Activated T-cell treated with anti-CD3 and anti-CD28 coated beads, Interleukin-2, amount 50 U/mL, for 24 hours (primary cell): ENCODE measurements at regions not wholly inside any gene's neighbourhood (a gene's known extent, or its start where the extent isn't known, plus 50 kb on each side); places are given as distances from the start of the nearest gene placed in this dataset.

ENCODE experiments used
- DNase-seq: peaks from one replicate; pipeline ENCODE4 v3.0.0-alpha.2; 2020
- H3K27ac Mint-ChIP-seq: 2 replicates; pipeline ENCODE4 v1.8.0; 2020; ENCODE audit warnings: mild to moderate bottlenecking, mixed read lengths
- H3K27me3 Mint-ChIP-seq: 2 replicates; pipeline ENCODE4 v1.8.0; 2020; ENCODE audit warnings: mixed read lengths
- H3K36me3 Mint-ChIP-seq: 2 replicates; pipeline ENCODE4 v1.8.0; 2020; ENCODE audit warnings: low read depth, mixed read lengths
- H3K4me1 Mint-ChIP-seq: 2 replicates; pipeline ENCODE4 v1.8.0; 2020; ENCODE audit warnings: low read depth, mixed read lengths
- H3K4me3 Mint-ChIP-seq: 2 replicates; pipeline ENCODE4 v1.8.0; 2020; ENCODE audit warnings: mild to moderate bottlenecking, moderate library complexity, mixed read lengths
- H3K9me3 Mint-ChIP-seq: 2 replicates; pipeline ENCODE4 v1.8.0; 2020; ENCODE audit warnings: mixed read lengths

DNA sequence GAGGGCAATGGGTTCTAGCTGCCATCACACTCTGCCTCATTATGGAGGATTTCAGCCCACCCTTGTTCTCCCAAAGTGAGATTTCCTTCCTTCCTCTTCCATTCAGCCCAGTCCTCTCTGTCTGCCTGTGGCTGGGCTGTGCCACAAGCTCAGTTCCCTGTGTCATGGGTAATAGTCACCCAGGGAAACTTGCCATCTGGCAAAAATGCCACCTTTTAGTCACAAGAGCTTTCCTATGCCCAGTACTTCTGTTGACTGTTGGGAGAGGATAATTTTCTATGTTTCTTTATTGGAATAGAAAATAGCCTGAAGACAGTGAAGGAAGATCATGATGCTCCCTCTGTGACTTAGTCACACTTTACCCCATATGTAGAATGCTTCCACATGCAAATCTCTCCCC is 71.4 kb downstream of the TLR4 start:
- H3K4me1 Mint-ChIP-seq, result no peaks in the 10 kb centered on the region
- H3K9me3 Mint-ChIP-seq, result no peaks in the 10 kb centered on the region
- H3K27me3 Mint-ChIP-seq, result peaks cover 13% of the 10 kb centered on the region
- no peaks in the 10 kb centered on the region for H3K36me3 Mint-ChIP-seq
- H3K27ac Mint-ChIP-seq, result no peak overlapping the region
- H3K4me3 Mint-ChIP-seq, result no peak overlapping the region
- DNase-seq, result no peak

DNA sequence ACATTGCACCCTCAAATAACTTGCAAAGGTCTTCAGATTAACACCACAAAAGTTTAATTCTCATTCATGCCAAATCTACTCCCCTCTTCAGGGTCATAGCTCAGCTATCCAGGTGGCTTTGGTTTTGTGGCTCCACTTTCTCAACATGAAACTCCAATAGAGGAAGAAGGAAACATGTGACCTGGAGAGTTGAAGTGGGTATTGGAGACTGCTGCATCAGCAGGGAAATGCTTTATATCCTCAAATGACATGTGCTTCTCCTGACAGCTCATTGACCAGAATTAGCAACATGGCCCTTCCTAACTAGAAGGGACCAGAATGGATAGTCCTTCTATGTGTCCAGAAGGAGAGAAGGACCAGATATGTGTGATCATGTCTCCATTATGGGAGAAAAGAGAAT is 73.6 kb downstream of the TLR4 start:
- Mint-ChIP-seq H3K27me3 (peaks cover 2% of the 10 kb centered on the region), H3K36me3 (no peaks in the 10 kb centered on the region), H3K27ac (no peak overlapping the region), H3K4me3 (no peak overlapping the region), H3K4me1 (no peaks in the 10 kb centered on the region), H3K9me3 (no peaks in the 10 kb centered on the region)
- DNase-seq, result no peak

DNA sequence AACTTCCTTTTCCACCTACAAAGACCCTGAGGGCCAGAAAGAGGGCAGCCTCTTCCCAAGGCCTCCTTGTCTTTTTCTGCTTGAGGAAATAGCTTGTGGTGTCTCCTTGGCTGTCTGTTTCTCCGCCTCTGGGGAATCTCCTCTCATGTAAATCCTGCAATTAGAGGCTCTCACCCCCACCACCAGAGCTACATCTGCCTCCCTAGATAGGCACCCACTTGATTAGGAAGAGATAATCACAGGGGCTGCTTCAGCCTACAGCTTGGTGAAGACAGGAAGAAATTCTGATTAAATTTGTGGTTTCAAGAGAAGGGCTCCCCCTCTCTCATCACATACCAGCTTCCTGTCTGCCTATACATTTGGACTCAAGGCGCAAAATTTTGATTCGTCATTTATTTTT is 75.6 kb downstream of the TLR4 start:
- Mint-ChIP-seq H3K27ac (no peak overlapping the region), H3K36me3 (no peaks in the 10 kb centered on the region), H3K4me3 (no peak overlapping the region), H3K9me3 (no peaks in the 10 kb centered on the region), H3K27me3 (peaks cover 2% of the 10 kb centered on the region), H3K4me1 (no peaks in the 10 kb centered on the region)
- DNase-seq, result no peak

DNA sequence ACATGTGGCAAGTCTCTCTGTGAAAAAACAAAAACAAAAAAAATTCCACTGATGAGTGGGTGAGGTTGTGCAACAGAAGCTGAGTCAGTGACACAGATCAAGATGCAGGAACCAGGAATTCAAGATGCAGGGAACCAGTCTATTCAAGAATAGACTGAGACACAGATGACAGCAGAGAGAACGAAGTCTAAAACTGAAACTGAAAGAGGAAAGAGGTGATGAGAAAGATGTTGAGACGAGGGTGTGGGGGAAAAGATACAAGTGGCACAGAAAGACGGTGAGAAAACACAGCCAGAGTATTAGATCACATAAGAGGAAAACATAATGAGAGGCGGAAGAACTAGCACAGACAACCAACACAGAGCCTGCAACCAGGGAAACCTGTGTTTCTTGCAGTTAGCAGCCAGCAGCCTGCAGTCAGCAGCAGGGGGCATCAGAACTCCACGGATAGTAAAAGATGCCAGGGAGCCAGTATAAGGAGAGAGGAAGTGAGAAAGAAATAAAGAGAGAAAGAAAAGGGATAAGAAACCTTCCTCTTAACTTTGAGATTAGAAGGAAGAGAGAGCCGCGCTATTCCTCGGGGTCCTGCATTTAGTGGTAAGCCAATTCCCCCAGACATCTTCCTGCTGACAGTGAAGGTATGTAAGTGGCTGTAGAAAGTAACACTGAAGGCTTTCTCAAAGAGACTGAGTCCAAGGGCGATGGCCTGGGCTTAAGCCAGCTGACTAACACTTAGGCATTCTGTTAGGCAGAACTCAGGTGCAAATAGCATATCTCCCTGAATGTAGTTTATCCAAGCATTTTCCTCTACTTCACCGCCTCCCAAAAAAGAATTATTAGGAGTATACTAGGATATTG is 79.0 kb downstream of the TLR4 start:
- Mint-ChIP-seq H3K4me1 (no peaks in the 10 kb centered on the region), H3K36me3 (no peaks in the 10 kb centered on the region), H3K27ac (no peak overlapping the region), H3K4me3 (no peak overlapping the region), H3K27me3 (no peaks in the 10 kb centered on the region), H3K9me3 (no peaks in the 10 kb centered on the region)
- peak; percentile 44 for DNase-seq

DNA sequence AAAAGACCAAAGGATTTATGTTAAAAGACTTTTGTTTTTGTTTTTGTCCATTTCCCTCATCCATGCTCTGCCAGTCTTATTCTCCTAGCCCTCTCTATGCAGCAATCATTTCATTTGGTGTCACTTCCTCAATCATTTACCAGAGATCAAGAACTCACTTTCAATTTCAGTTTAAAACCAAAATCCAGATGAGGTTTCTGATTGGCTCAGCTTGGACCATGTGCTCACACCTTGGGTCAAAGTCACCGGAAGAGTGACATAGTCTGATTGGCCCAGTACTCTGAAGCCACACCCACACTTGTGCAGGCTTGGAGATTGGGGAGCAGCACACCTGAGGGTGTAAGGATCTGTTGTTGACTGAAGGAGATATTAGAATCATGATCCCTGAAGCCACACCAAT is 79.6 kb downstream of the TLR4 start:
- Mint-ChIP-seq H3K36me3 (no peaks in the 10 kb centered on the region), H3K27me3 (no peaks in the 10 kb centered on the region), H3K27ac (no peak overlapping the region), H3K4me1 (no peaks in the 10 kb centered on the region), H3K4me3 (no peak overlapping the region), H3K9me3 (no peaks in the 10 kb centered on the region)
- DNase-seq, result no peak

DNA sequence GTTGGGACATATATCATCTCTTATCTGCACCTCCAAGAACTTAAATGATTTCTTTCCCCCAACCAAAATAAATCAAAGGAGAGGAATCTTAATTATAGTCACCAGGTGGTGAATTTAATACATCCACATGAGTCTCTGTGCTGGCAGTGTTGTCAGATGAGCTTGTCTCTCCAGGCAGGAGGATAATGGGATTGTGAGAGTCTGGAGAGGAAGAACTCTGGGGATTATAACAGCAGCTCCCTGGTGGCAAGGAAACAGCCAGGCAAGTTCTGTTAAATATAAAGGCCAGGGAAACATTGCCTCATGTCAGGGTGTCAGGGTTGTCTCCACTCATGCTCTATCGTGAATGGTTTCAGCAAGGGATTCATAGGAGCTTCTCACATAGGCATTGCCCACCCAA is 80.8 kb downstream of the TLR4 start:
- H3K9me3 Mint-ChIP-seq, result no peaks in the 10 kb centered on the region
- no peaks in the 10 kb centered on the region for H3K27me3 Mint-ChIP-seq
- DNase-seq, result no peak
- no peak overlapping the region for H3K27ac Mint-ChIP-seq
- no peak overlapping the region for H3K4me3 Mint-ChIP-seq
- no peaks in the 10 kb centered on the region for H3K4me1 Mint-ChIP-seq
- H3K36me3 Mint-ChIP-seq, result no peaks in the 10 kb centered on the region

DNA sequence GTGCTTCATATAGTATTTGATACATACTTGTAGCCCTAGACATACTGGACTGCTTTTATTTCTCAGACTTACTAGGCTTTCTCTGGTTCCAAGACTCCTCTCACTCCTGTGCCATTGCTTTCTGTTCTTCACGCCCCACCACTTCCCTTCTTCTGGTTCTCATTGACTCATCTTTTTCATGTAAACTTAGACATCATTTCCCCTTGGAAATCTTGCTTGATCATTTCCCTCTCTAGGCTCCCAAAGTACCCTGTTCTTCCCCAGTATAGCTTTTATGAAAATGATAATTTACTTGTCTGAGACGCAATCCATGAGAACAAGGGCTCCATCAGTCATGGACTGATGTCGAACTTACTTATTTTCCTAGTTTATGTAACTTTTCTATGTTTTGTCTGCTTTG is 83.5 kb downstream of the TLR4 start:
- H3K27ac Mint-ChIP-seq, result no peak overlapping the region
- H3K9me3 Mint-ChIP-seq, result peaks cover 2% of the 10 kb centered on the region
- H3K36me3 Mint-ChIP-seq, result no peaks in the 10 kb centered on the region
- no peaks in the 10 kb centered on the region for H3K4me1 Mint-ChIP-seq
- H3K4me3 Mint-ChIP-seq, result no peak overlapping the region
- no peak for DNase-seq
- H3K27me3 Mint-ChIP-seq, result no peaks in the 10 kb centered on the region

DNA sequence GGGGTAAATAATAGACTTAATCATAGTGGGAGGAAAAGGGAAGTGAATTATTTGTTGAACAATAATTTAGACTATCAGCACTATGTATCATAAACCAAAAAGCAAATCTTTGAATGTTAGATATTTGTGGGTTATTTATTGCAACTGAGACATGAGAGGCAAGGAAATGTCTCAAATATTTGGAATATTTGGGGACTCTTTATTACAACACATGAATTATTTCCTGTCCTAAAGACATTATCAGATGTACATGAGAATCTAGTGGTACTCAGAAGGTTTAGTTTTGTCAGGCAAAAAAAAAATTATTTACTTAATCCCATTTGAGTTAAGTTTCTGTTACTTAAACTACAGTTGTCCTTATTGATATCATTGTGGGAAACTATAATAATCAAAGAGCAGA is 91.1 kb downstream of the TLR4 start:
- Mint-ChIP-seq H3K9me3 (peaks cover 2% of the 10 kb centered on the region), H3K36me3 (no peaks in the 10 kb centered on the region), H3K4me1 (no peaks in the 10 kb centered on the region), H3K27me3 (peaks cover 6% of the 10 kb centered on the region), H3K4me3 (no peak overlapping the region), H3K27ac (no peak overlapping the region)
- DNase-seq, result no peak

DNA sequence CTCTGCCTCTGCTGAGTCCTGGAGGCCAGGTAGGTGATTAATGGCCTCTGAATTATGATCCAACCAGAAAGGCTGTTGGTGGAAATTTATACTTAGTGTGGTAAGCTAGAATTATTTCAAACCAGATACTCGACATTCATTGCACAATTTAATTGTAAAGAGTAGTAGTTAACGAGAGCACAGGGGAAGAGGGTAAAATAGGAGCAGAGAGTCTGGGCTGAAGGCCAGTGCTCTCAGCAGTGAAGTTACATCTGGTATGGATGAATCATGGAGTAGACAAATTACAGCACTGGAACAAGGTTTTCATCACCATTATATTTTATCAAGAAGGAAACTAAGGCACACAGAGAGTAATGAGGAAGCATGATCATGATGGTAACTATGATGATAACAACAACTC is 92.5 kb downstream of the TLR4 start:
- Mint-ChIP-seq H3K36me3 (no peaks in the 10 kb centered on the region), H3K27me3 (peaks cover 6% of the 10 kb centered on the region), H3K9me3 (no peaks in the 10 kb centered on the region), H3K27ac (no peak overlapping the region), H3K4me1 (no peaks in the 10 kb centered on the region), H3K4me3 (no peak overlapping the region)
- DNase-seq, result no peak

DNA sequence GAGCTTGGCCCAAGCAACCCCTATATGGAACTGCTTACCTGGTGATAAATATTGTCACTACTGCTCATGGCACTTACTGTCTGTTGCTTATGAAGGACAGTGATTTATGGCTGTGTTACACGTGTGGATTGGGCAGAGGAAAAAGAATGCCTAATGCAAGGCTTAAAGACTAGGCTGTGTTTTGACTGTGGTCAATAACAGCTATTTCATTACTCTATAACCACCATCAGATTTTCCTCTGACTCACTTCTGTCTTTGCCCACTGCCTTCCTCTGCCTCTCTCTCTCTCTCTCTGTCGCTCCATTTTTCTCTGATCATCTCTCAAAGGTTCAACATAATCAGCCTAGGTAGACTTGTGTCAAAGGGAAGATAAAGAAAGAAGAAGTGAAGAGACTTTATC is 96.2 kb downstream of the TLR4 start:
- Mint-ChIP-seq H3K4me3 (no peak overlapping the region), H3K27me3 (peaks cover 15% of the 10 kb centered on the region), H3K27ac (no peak overlapping the region), H3K4me1 (no peaks in the 10 kb centered on the region), H3K9me3 (no peaks in the 10 kb centered on the region), H3K36me3 (no peaks in the 10 kb centered on the region)
- no peak for DNase-seq

DNA sequence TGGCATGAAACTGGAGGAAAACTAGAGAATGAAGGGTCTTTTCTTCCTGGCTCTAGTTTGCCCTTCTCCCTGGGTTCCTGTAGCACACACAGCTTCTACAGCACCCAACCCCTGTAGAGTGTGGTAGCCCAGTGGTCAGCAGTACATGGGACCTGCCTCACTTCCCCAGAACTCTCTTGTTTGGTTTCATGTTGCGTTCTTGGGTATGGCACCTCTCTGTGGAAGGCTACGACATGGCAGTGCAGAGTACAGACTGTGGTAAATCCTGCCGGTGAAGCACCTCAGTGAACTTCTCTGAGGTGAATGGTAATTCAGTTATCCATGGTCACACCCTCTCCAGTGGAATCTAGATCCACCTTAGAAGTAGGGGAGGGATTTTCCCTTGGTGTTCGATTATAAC is 105.5 kb downstream of the TLR4 start:
- no peak overlapping the region for H3K27ac Mint-ChIP-seq
- H3K9me3 Mint-ChIP-seq, result no peaks in the 10 kb centered on the region
- peaks cover under 1% of the 10 kb centered on the region for H3K4me1 Mint-ChIP-seq
- H3K27me3 Mint-ChIP-seq, result peaks cover 36% of the 10 kb centered on the region
- H3K36me3 Mint-ChIP-seq, result no peaks in the 10 kb centered on the region
- no peak for DNase-seq
- no peak overlapping the region for H3K4me3 Mint-ChIP-seq

DNA sequence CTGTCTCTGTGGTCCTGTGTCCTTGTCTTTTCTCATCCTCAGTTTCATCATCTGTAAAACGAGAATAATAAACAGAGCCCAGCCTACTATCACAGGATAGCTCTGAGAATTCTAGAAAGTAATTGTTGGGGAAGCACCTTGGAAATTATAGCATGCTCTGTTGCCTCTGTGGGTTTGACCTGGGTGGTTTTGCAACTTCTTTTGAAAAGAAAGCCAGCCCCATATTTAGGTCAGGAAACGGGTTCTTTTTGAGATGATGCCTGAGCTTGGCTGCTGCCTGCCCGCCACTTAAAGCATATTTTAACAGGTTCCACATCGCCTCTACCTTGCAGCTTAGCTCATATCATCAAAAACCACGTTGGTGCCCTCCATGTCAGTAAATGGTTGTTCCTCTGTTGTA is 111.1 kb downstream of the TLR4 start:
- no peak for DNase-seq
- peaks cover 12% of the 10 kb centered on the region for H3K4me1 Mint-ChIP-seq
- H3K27ac Mint-ChIP-seq, result no peak overlapping the region
- H3K27me3 Mint-ChIP-seq, result peaks cover 32% of the 10 kb centered on the region
- no peak overlapping the region for H3K4me3 Mint-ChIP-seq
- no peaks in the 10 kb centered on the region for H3K36me3 Mint-ChIP-seq
- no peaks in the 10 kb centered on the region for H3K9me3 Mint-ChIP-seq

DNA sequence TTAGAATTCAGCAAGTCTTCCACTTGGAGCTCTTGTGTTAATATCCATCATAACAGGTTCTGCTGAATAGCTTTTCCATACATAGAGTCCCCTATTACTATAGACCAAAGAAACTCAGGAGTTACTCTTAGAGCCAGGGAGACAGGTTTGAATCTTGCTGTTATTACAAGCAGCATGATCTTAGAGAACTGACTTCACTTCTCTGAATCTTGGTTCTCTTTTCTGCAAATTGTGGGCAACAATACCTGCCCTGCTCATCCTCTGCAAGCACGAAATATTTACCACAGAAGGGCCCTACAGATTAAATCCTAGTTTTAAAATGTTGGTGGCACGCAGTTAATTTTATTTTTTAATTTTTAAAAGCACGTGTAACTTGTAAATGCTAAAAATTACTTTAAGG is 111.7 kb downstream of the TLR4 start:
- Mint-ChIP-seq H3K27me3 (peaks cover 33% of the 10 kb centered on the region), H3K9me3 (no peaks in the 10 kb centered on the region), H3K4me3 (no peak overlapping the region), H3K4me1 (peaks cover 12% of the 10 kb centered on the region), H3K27ac (no peak overlapping the region), H3K36me3 (no peaks in the 10 kb centered on the region)
- no peak for DNase-seq

DNA sequence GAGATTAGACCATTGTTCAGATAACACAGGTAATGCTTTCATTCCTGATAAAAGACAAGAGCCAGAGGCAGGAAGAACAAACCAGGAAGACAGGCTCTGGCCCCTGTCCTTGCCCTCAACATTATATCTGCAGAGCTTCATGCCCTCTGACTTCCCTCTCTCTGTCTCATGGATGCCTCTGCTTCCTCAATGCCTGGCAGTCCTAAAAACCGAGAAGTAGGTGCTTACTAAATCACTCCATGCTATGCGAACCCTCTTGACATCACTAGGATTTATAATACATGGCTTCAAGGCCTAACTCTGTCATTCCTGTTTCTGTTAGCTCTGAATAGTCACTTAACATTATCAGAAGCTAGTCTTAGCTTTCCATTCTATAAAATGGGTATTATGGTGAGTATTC is 117.8 kb downstream of the TLR4 start:
- Mint-ChIP-seq H3K9me3 (no peaks in the 10 kb centered on the region), H3K27me3 (peaks cover 62% of the 10 kb centered on the region), H3K36me3 (no peaks in the 10 kb centered on the region), H3K27ac (no peak overlapping the region), H3K4me3 (no peak overlapping the region), H3K4me1 (peaks cover 26% of the 10 kb centered on the region)
- no peak for DNase-seq

DNA sequence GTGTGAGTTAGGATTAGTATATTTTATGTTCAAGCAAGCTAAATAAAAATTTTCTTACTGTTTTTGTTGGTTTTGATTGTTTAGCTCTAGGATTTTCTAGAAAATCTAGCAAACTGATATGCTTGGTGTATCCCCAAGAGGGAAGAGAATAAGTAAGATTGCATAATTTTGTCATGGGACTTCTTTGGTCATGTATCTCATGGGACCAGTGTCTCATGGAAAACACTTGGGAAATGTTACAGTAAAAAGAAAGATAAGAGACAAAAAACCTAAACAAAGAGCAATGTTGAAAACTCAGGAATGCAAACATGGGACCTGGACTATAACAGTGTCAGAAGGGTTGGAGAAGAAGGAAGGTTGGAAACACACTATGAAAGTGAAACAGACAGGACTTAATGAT is 119.4 kb downstream of the TLR4 start:
- no peaks in the 10 kb centered on the region for H3K36me3 Mint-ChIP-seq
- H3K4me1 Mint-ChIP-seq, result peaks cover 32% of the 10 kb centered on the region
- no peaks in the 10 kb centered on the region for H3K9me3 Mint-ChIP-seq
- H3K27ac Mint-ChIP-seq, result no peak overlapping the region
- peaks cover 60% of the 10 kb centered on the region for H3K27me3 Mint-ChIP-seq
- H3K4me3 Mint-ChIP-seq, result no peak overlapping the region
- DNase-seq, result no peak
